H1 (cell line): ENCODE measurements at regions not wholly inside any gene's neighbourhood (a gene's known extent, or its start where the extent isn't known, plus 50 kb on each side); places are given as distances from the start of the nearest gene placed in this dataset.

Source experiments
- CTCF ChIA-PET: fragments of 300-600 bp; sonication (Branson Sonifier 250); formaldehyde crosslinking; loops from one replicate; lab custom pipeline; 2021; ENCODE audit not compliant: partially characterized antibody; lab: Charles Lee
- POLR2A ChIA-PET: fragments of 300-600 bp; sonication (Branson Sonifier 250); formaldehyde crosslinking; loops from one replicate; lab custom pipeline; 2021; ENCODE audit warnings: inconsistent platforms; ENCODE audit not compliant: partially characterized antibody; lab: Charles Lee
- DNase-seq, 2 experiments: peaks; one replicate each; pipeline versions ENCODE4 v3.0.0 to v3.0.0-alpha.2; 2010 to 2022; ENCODE audit warnings: low spot score in 2 of 2, low read depth in 1 of 2, mixed read lengths in 1 of 2
- FAIRE-seq: peaks from 2 replicates; lab custom pipeline; 2011; peaks lifted over from hg19 to GRCh38; lab: Jason Lieb, UNC
- H2AFZ ChIP-seq: 2 replicates; pipeline ENCODE4 v1.8.1; 2012; ENCODE audit warnings: low read length, inconsistent platforms
- H2AK5ac ChIP-seq: 2 replicates; pipeline ENCODE4 v1.6.1; 2013; ENCODE audit warnings: low read depth, low read length
- H2BK120ac ChIP-seq: replicated peaks from 2 replicates; pipeline ENCODE3; 2013; ENCODE audit warnings: low read depth, low read length, inconsistent platforms
- H2BK12ac ChIP-seq: 2 replicates; pipeline ENCODE4 v1.6.1; 2013; ENCODE audit warnings: low read depth, low read length
- H2BK15ac ChIP-seq: 2 replicates; pipeline ENCODE4 v1.6.1; 2013; ENCODE audit warnings: low read length
- H2BK20ac ChIP-seq: 2 replicates; pipeline ENCODE4 v1.6.1; 2013; ENCODE audit warnings: low read length
- H2BK5ac ChIP-seq: 2 replicates; pipeline ENCODE4 v1.6.1; 2013; ENCODE audit warnings: low read depth, low read length
- H3K14ac ChIP-seq: 2 replicates; pipeline ENCODE4 v1.6.1; 2013; ENCODE audit warnings: inconsistent platforms; ENCODE audit not compliant: insufficient read length
- H3K18ac ChIP-seq: 2 replicates; pipeline ENCODE4 v1.6.1; 2013; ENCODE audit warnings: low read length; ENCODE audit errors: extremely low read depth
- H3K23ac ChIP-seq: 2 replicates; pipeline ENCODE4 v1.6.1; 2013; ENCODE audit warnings: inconsistent platforms; ENCODE audit not compliant: insufficient read length
- H3K23me2 ChIP-seq: 2 replicates; pipeline ENCODE4 v1.6.1; 2013; ENCODE audit warnings: low read depth, low read length
- H3K27ac ChIP-seq: 2 replicates; pipeline ENCODE4 v1.6.1; 2011; ENCODE audit warnings: low read depth, low read length, inconsistent platforms
- H3K27me3 ChIP-seq, 4 experiments: replicated peaks in 1 of 4; 1 replicate in 1 of 4; 2 replicates in 3 of 4; pipeline versions ENCODE4 v1.6.1 to v1.8.1; 2011 to 2013; ENCODE audit warnings: low read length in 3 of 4, mild to moderate bottlenecking in 3 of 4, inconsistent platforms in 2 of 4, mixed read lengths in 2 of 4, moderate library complexity in 1 of 4; ENCODE audit not compliant: control insufficient read depth in 3 of 4, insufficient read depth in 3 of 4; ENCODE audit errors: extremely low read depth in 1 of 4
- H3K36me3 ChIP-seq, 4 experiments: 2 replicates each; pipeline versions ENCODE4 v1.6.1 to v1.8.1; 2011 to 2013; ENCODE audit warnings: mild to moderate bottlenecking in 4 of 4, low read length in 3 of 4, moderate library complexity in 2 of 4, control low read depth in 1 of 4, inconsistent platforms in 1 of 4; ENCODE audit not compliant: insufficient read depth in 4 of 4, control insufficient read depth in 2 of 4
- H3K4ac ChIP-seq: replicated peaks from 2 replicates; pipeline ENCODE3; 2013; ENCODE audit warnings: low read length, low read depth, mixed read lengths, inconsistent platforms; ENCODE audit not compliant: insufficient read length
- H3K4me1 ChIP-seq, 4 experiments: replicated peaks in 1 of 4; 1 replicate in 1 of 4; 2 replicates in 3 of 4; pipeline versions ENCODE4 v1.6.1 to v1.8.1; 2011 to 2013; ENCODE audit warnings: low read length in 3 of 4, inconsistent platforms in 2 of 4, mixed read lengths in 1 of 4; ENCODE audit not compliant: insufficient read depth in 4 of 4, control insufficient read depth in 3 of 4
- H3K4me2 ChIP-seq, 2 experiments: 2 replicates each; pipeline versions ENCODE4 v1.6.1 to v1.8.1; 2011 to 2013; ENCODE audit warnings: low read depth in 2 of 2, low read length in 2 of 2, control low read depth in 1 of 2, inconsistent platforms in 1 of 2, mild to moderate bottlenecking in 1 of 2; ENCODE audit not compliant: insufficient read depth in 1 of 2
- H3K4me3 ChIP-seq, 4 experiments: fragments of 200-600, 300-600 bp in 1 of 4; sonication (generic), shearing (Covaris generic), sonication (Bioruptor Twin) in 1 of 4; 2 replicates each; pipeline versions ENCODE4 v1.5.1 to v1.8.1; 2011 to 2016; ENCODE audit warnings: low read length in 4 of 4, low read depth in 3 of 4, control low read depth in 2 of 4, inconsistent platforms in 2 of 4, mild to moderate bottlenecking in 2 of 4, mixed read lengths in 1 of 4, moderate library complexity in 1 of 4; ENCODE audit not compliant: insufficient read depth in 2 of 4; ENCODE audit errors: extremely low read depth in 1 of 4
- H3K56ac ChIP-seq: replicated peaks from 2 replicates; pipeline ENCODE3; 2013; ENCODE audit warnings: low read depth, mild to moderate bottlenecking, mixed read lengths, low read length, inconsistent platforms; ENCODE audit not compliant: insufficient read length
- H3K79me1 ChIP-seq: 2 replicates; pipeline ENCODE4 v1.6.1; 2013; ENCODE audit warnings: low read depth, low read length, control low read depth
- H3K79me2 ChIP-seq, 2 experiments: 2 replicates each; pipeline versions ENCODE4 v1.6.1 to v1.8.1; 2012 to 2013; ENCODE audit warnings: low read length in 2 of 2, mild to moderate bottlenecking in 2 of 2, inconsistent platforms in 1 of 2; ENCODE audit not compliant: insufficient read depth in 2 of 2, control insufficient read depth in 1 of 2
- H3K9ac ChIP-seq, 4 experiments: replicated peaks in 1 of 4; 1 replicate in 1 of 4; 2 replicates in 3 of 4; pipeline versions ENCODE4 v1.6.1 to v1.8.1; 2011 to 2013; ENCODE audit warnings: low read depth in 3 of 4, low read length in 3 of 4, control low read depth in 2 of 4, mild to moderate bottlenecking in 2 of 4, moderate library complexity in 2 of 4, inconsistent platforms in 1 of 4; ENCODE audit errors: extremely low read depth in 1 of 4
- H3K9me3 ChIP-seq, 2 experiments: 2 replicates each; pipeline versions ENCODE4 v1.6.1 to v1.8.1; 2012 to 2013; ENCODE audit warnings: mild to moderate bottlenecking in 2 of 2, moderate library complexity in 2 of 2, control low read depth in 1 of 2, inconsistent platforms in 1 of 2, low read depth in 1 of 2, low read length in 1 of 2, mixed read lengths in 1 of 2; ENCODE audit not compliant: insufficient read depth in 2 of 2
- H4K20me1 ChIP-seq, 2 experiments: replicated peaks in 1 of 2; 2 replicates each; pipeline versions ENCODE3 to v1.8.1; 2011 to 2013; ENCODE audit warnings: inconsistent platforms in 2 of 2, low read length in 2 of 2, mild to moderate bottlenecking in 1 of 2; ENCODE audit not compliant: insufficient read depth in 2 of 2, control insufficient read depth in 1 of 2
- H4K5ac ChIP-seq: 2 replicates; pipeline ENCODE4 v1.6.1; 2013; ENCODE audit warnings: low read length, low read depth, mixed read lengths, inconsistent platforms; ENCODE audit not compliant: insufficient read length
- H4K8ac ChIP-seq: 2 replicates; pipeline ENCODE4 v1.8.0; 2013; ENCODE audit warnings: mild to moderate bottlenecking, moderate library complexity, low read length, inconsistent platforms; ENCODE audit not compliant: insufficient read depth; ENCODE audit errors: extremely low read depth
- H4K91ac ChIP-seq: replicated peaks from 2 replicates; pipeline ENCODE3; 2013; ENCODE audit warnings: low read length, mixed read lengths, inconsistent platforms; ENCODE audit not compliant: insufficient read length
- ATF2 ChIP-seq: IDR thresholded peaks from 2 replicates; pipeline ENCODE4 v1.6.1; 2012; ENCODE audit warnings: low read length, inconsistent platforms
- RAD21 ChIP-seq, 2 experiments: IDR thresholded peaks in 1 of 2; conservative IDR thresholded peaks in 1 of 2; 2 replicates each; pipeline ENCODE4 v1.6.1; 2011; ENCODE audit warnings: low read depth in 2 of 2, low read length in 2 of 2, improper control_type of control experiment in 1 of 2, inconsistent platforms in 1 of 2, mild to moderate bottlenecking in 1 of 2, moderate library complexity in 1 of 2
- RNF2 ChIP-seq: fragments of 200-900, 300-1000 bp; sonication (generic); IDR thresholded peaks from 2 replicates; pipeline ENCODE4 v1.7.1; 2016; ENCODE audit warnings: borderline replicate concordance, low read depth, mild to moderate bottlenecking, antibody characterized with exemption, low read length; ENCODE audit not compliant: poor library complexity, severe bottlenecking; ENCODE audit errors: missing control alignments
- SUZ12 ChIP-seq: fragments of 200-600 bp; sonication (generic); IDR thresholded peaks from 2 replicates; pipeline ENCODE4 v1.6.1; 2012; ENCODE audit warnings: mild to moderate bottlenecking, inconsistent platforms, low read length, moderate library complexity, mixed read lengths
- WGBS, 2 experiments: shearing (Covaris generic) in 1 of 2; methylation state at CpG; one replicate each; pipeline versions ENCODE4 v1.1.6 to v1.1.7; 2013 to 2015; ENCODE audit warnings: low lambda C conversion rate in 2 of 2, mixed read lengths in 2 of 2, inconsistent platforms in 1 of 2, low coverage in 1 of 2, missing lambda C conversion rate in 1 of 2; ENCODE audit not compliant: insufficient replicate concordance in 2 of 2, insufficient coverage in 1 of 2, insufficient read length in 1 of 2; ENCODE audit errors: extremely low coverage in 1 of 2, missing lambda C conversion rate in 1 of 2; 5-methylcytosine and 5-hydroxymethylcytosine counted together

DNA sequence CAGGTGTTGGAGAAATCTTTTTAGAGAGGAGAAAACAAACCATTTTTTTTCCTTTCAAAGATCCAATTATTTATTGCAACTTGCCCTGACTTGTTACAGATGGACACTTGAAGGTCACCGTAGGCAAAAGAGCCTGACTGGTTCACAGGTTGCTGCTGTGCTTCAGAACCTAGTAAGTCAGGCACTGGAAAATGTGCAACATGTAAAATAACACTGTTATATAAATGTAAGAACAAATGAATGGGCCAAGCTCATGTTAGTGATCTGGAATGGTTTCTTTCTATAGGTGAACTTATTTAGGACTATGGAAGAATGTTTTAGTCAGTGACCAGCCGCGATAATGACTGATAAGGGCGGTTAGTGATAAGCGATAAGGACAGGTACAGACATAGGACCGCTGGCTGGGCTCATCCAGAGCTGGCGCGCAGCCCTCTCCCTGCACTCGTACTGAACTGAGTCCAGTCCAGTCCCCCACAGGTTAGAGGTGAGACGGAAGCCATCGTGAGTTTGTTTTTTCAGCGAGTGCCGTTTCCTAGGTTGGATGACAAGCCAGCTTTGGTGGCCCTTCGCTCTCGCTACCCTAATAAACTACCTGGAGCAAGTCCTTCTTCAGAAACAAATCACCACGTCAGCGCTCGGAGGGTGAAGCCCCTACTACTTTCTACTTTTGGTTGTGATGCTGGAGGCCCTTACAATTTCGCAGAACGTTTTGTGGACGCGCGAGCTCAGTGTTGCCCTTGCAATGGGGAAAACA lies 94.4 kb upstream of the PRDM1 start:
- no peak overlapping the region for H2AK5ac ChIP-seq
- H3K27me3 ChIP-seq, result peaks cover 63 to 98% (median 86%) of the 10 kb centered on the region in 4 experiments
- no peak overlapping the region for H3K23ac ChIP-seq
- no peak overlapping the region for H4K5ac ChIP-seq
- H3K23me2 ChIP-seq, result peaks cover 26% of the 10 kb centered on the region
- peak; percentile 75 for TF ChIP-seq RNF2
- no peak for TF ChIP-seq ATF2
- peak in 1 of 2 experiments; percentile 11; a peak in 1 of 4 replicates for TF ChIP-seq RAD21 (IDR thresholded peaks at IDR 0.05 in 1 of 2, conservative IDR thresholded peaks at IDR 0.05 in 1 of 2; ENCODE audit: low read depth in 2 of 2, low read length in 2 of 2)
- peak; percentile 68 for TF ChIP-seq SUZ12
- TF ChIP-seq, all 59 proteins: peak for 3
- DNase-seq, result peak in 1 of 2 experiments; percentile 67
- Histone ChIP-seq H3K14ac (no peak overlapping the region), H4K20me1 (peaks cover 0 to 3% of the 10 kb centered on the region in 2 experiments), H3K36me3 (no peaks in the 10 kb centered on the region), H3K18ac (no peak overlapping the region), H2BK15ac (no peak overlapping the region), H2BK120ac (no peak overlapping the region), H3K9me3 (no peaks in the 10 kb centered on the region), H3K27ac (no peak overlapping the region), H3K4me2 (peak overlapping the region; percentile 100), H3K56ac (no peak overlapping the region), H3K79me2 (no peaks in the 10 kb centered on the region), H2BK12ac (no peak overlapping the region), H3K4me3 (peak overlapping the region; percentile 53 to 88 (median 70)), H2BK5ac (no peak overlapping the region), H3K9ac (no peak overlapping the region), H3K79me1 (no peaks in the 10 kb centered on the region), H2BK20ac (no peak overlapping the region), H3K4me1 (peaks cover 0 to 16% (median 7%) of the 10 kb centered on the region in 4 experiments; a peak in 6 of 7 replicates), H4K8ac (no peak overlapping the region), H2AFZ (peak overlapping the region; percentile 27), H4K91ac (no peak overlapping the region), H3K4ac (no peak overlapping the region)
- ChIA-PET POLR2A (interaction anchor here (0.8 to 1.8 kb wide), 7 partner anchors 8 to 97 kb away, joined by 3 to 10 read pairs (median 3); partner anchors contain the start of gene PRDM1), CTCF (interaction anchor here (0.6 to 3.3 kb wide), 8 partner anchors 10 to 901 kb away, joined by 3 to 8 read pairs (median 5); partner anchors contain the start of gene PRDM1)
- WGBS, 2 experiments, result 3% methylated on average over 23 of the region's 23 CpGs; no CpG with 5 or more reads in 1 of the 2 experiments
- FAIRE-seq, result no peak
